ENCODE measurements at regions not wholly inside any gene's neighbourhood (a gene's known extent, or its start where the extent isn't known, plus 50 kb on each side); places are given as distances from the start of the nearest gene placed in this dataset.
A peak's percentile ranks its signal among the peaks of the same experiment; 100 is the strongest.

GRCh38 chr21:35509001-35509704, 460.1 kb upstream of the RUNX1 start:
- DNase-seq: no peak
- H3K27ac ChIP-seq: no peak overlapping the region
- ATAC-seq: no peak
- H3K36me3 ChIP-seq: no peaks in the 10 kb centered on the region
- no peaks in the 10 kb centered on the region for H3K9me3 ChIP-seq
- H3K4me3 ChIP-seq: no peak overlapping the region
- intact Hi-C loops (cut with DNase I; ENCODE audit: low total_unique reads): no loop called here
- in situ Hi-C loops (cut with MboI; ENCODE audit: low sequenced_read_pairs in 4 of 4): no loop called here
- H3K4me1 ChIP-seq: peaks cover 11 to 17% of the 10 kb centered on the region in 2 donors
- H3K27me3 ChIP-seq: no peaks in the 10 kb centered on the region
- TF ChIP-seq CTCF (IDR thresholded peaks at IDR 0.05 in 4 of 5, conservative IDR thresholded peaks at IDR 0.05 in 1 of 5) (no peak), POLR2A (IDR thresholded peaks at IDR 0.05) (no peak)

- H3K9me3 ChIP-seq: no peaks in the 10 kb centered on the region
- peaks cover 11 to 17% of the 10 kb centered on the region in 2 donors for H3K4me1 ChIP-seq
- no peaks in the 10 kb centered on the region for H3K27me3 ChIP-seq
- ATAC-seq: peak; percentile 18 to 70
- H3K36me3 ChIP-seq: no peaks in the 10 kb centered on the region
- no peak overlapping the region for H3K27ac ChIP-seq
- intact Hi-C loops (cut with DNase I; ENCODE audit: low total_unique reads) (no loop called here), in situ Hi-C loops (cut with MboI; ENCODE audit: low sequenced_read_pairs in 4 of 4) (no loop called here)
- TF ChIP-seq CTCF (IDR thresholded peaks at IDR 0.05 in 4 of 5, conservative IDR thresholded peaks at IDR 0.05 in 1 of 5) (no peak), POLR2A (IDR thresholded peaks at IDR 0.05) (no peak)
- DNase-seq: peak; percentile 26 to 42
- no peak overlapping the region for H3K4me3 ChIP-seq
These were observed 459.2 kb upstream of the RUNX1 start for GRCh38 chr21:35508139-35508888.

- Histone ChIP-seq H3K27ac (no peak overlapping the region), H3K36me3 (no peaks in the 10 kb centered on the region), H3K4me3 (no peak overlapping the region), H3K9me3 (no peaks in the 10 kb centered on the region), H3K27me3 (no peaks in the 10 kb centered on the region), H3K4me1 (peaks cover 11 to 17% of the 10 kb centered on the region in 2 donors)
- intact Hi-C loops (cut with DNase I; ENCODE audit: low total_unique reads): no loop called here
- TF ChIP-seq CTCF (IDR thresholded peaks at IDR 0.05 in 4 of 5, conservative IDR thresholded peaks at IDR 0.05 in 1 of 5): no peak
- no peak for TF ChIP-seq POLR2A (IDR thresholded peaks at IDR 0.05)
- no peak for ATAC-seq
- no peak for DNase-seq
- in situ Hi-C loops (cut with MboI; ENCODE audit: low sequenced_read_pairs in 4 of 4): no loop called here
These were observed 458.2 kb upstream of the RUNX1 start for GRCh38 chr21:35507181-35507759.

GRCh38 chr21:35506771-35507170, 457.7 kb upstream of the RUNX1 start:
- intact Hi-C loops (cut with DNase I; ENCODE audit: low total_unique reads) (no loop called here), in situ Hi-C loops (cut with MboI; ENCODE audit: low sequenced_read_pairs in 4 of 4) (no loop called here)
- TF ChIP-seq CTCF (IDR thresholded peaks at IDR 0.05 in 4 of 5, conservative IDR thresholded peaks at IDR 0.05 in 1 of 5) (no peak), POLR2A (IDR thresholded peaks at IDR 0.05) (no peak)
- ATAC-seq: no peak
- Histone ChIP-seq H3K4me3 (no peak overlapping the region), H3K9me3 (no peaks in the 10 kb centered on the region), H3K27me3 (no peaks in the 10 kb centered on the region), H3K36me3 (no peaks in the 10 kb centered on the region), H3K27ac (no peak overlapping the region), H3K4me1 (peaks cover 11 to 17% of the 10 kb centered on the region in 2 donors)
- DNase-seq: no peak
